AG04449 (cell line): ENCODE measurements at regions not wholly inside any gene's neighbourhood (a gene's known extent, or its start where the extent isn't known, plus 50 kb on each side); places are given as distances from the start of the nearest gene placed in this dataset.

Source experiments
- CTCF ChIA-PET: fragments of 350-600 bp; formaldehyde crosslinking; extraction: SDS; loops from one replicate; lab custom pipeline; 2021; ENCODE audit warnings: antibody characterized with exemption; lab: Yijun Ruan, JAX
- POLR2A ChIA-PET: fragments of 400-600, 350-600 bp; formaldehyde crosslinking; extraction: SDS; loops from one replicate; lab custom pipeline; 2020; ENCODE audit warnings: antibody characterized with exemption, inconsistent platforms; lab: Yijun Ruan, JAX
- DNase-seq: peaks from one replicate; pipeline ENCODE4 v3.0.0-alpha.2; 2010; ENCODE audit warnings: low read depth, low spot score
- H3K4me3 ChIP-seq: 2 replicates; pipeline ENCODE4 v1.5.1; 2011; ENCODE audit warnings: low read depth, mild to moderate bottlenecking, control low read depth, low read length
- CTCF ChIP-seq: IDR thresholded peaks from one replicate; pipeline ENCODE4 v1.5.1; 2011; ENCODE audit warnings: mild to moderate bottlenecking, moderate library complexity, low read length, control low read depth, inconsistent platforms; ENCODE audit not compliant: insufficient read depth; ENCODE audit errors: missing control alignments

GRCh38 chr21:14838400-14838799 is 226.4 kb downstream of the NRIP1 start:
- TF ChIP-seq CTCF: no peak
- DNase-seq: no peak
- CTCF ChIA-PET: interaction anchor here (1.0 to 1.6 kb wide), 2 partner anchors 9 to 227 kb away, joined by 3 to 4 read pairs; partner anchors contain the start of gene NRIP1
- POLR2A ChIA-PET: no interaction called here
- no peak overlapping the region for H3K4me3 ChIP-seq

GRCh38 chr21:14836950-14837349 is 227.8 kb downstream of the NRIP1 start:
- ChIA-PET POLR2A (no interaction called here), CTCF (no interaction called here)
- TF ChIP-seq CTCF: no peak

GRCh38 chr21:14833666-14834351 is 231.0 kb downstream of the NRIP1 start:
- DNase-seq: no peak
- ChIA-PET CTCF (no interaction called here), POLR2A (no interaction called here)
- no peak for TF ChIP-seq CTCF
- H3K4me3 ChIP-seq: no peak overlapping the region

More at GRCh38 chr21:14836950-14837349, 227.8 kb downstream of the NRIP1 start:
- DNase-seq: no peak
- H3K4me3 ChIP-seq: no peak overlapping the region

- TF ChIP-seq CTCF: no peak
- no peak overlapping the region for H3K4me3 ChIP-seq
- CTCF ChIA-PET: no interaction called here
- POLR2A ChIA-PET: no interaction called here
- DNase-seq: no peak
These were observed 231.6 kb downstream of the NRIP1 start for GRCh38 chr21:14833241-14833640.

GRCh38 chr21:14830307-14830706 is 234.5 kb downstream of the NRIP1 start:
- ChIA-PET CTCF (interaction anchor here (1.1 kb wide), 1 partner anchor 8 kb away, joined by 4 read pairs; no protein-coding TSS in a partner anchor), POLR2A (no interaction called here)
- DNase-seq: no peak
- TF ChIP-seq CTCF: no peak
- no peak overlapping the region for H3K4me3 ChIP-seq

- no peak for TF ChIP-seq CTCF
- no peak overlapping the region for H3K4me3 ChIP-seq
- DNase-seq: no peak
- CTCF ChIA-PET: interaction anchor here (1.1 kb wide), 1 partner anchor 9 kb away, joined by 4 read pairs; no protein-coding TSS in a partner anchor
- POLR2A ChIA-PET: no interaction called here
These were observed 235.1 kb downstream of the NRIP1 start for GRCh38 chr21:14829685-14830084.
